ENCODE measurements at regions not wholly inside any gene's neighbourhood (a gene's known extent, or its start where the extent isn't known, plus 50 kb on each side); places are given as distances from the start of the nearest gene placed in this dataset.
"Not testable (repeated sequence)": the region's sequence is repeated elsewhere in the genome, so short reads cannot be mapped to it uniquely, and the experiment has no call there.

- TF ChIP-seq CTCF (IDR thresholded peaks at IDR 0.05; ENCODE audit: low read depth, low read length); EZH2phosphoT487 (IDR thresholded peaks at IDR 0.05; ENCODE audit: low read depth): not testable (repeated sequence)
Measured at GRCh38 chrX:63173841-63174718, 177.1 kb downstream of the SPIN4 start.
